Panc1 (cell line): ENCODE measurements at regions not wholly inside any gene's neighbourhood (a gene's known extent, or its start where the extent isn't known, plus 50 kb on each side); places are given as distances from the start of the nearest gene placed in this dataset.

Experiments
- SIN3A ChIP-seq: IDR thresholded peaks from 2 replicates; pipeline ENCODE4 v1.6.1; 2012; ENCODE audit warnings: low read depth, mild to moderate bottlenecking, low read length, moderate library complexity, borderline replicate concordance; ENCODE audit not compliant: insufficient read depth
- TF ChIP-seq, protein P1 (sequence below): fragments of 450-650 bp; IDR thresholded peaks from 2 replicates; pipeline ENCODE4 v1.5.1; 2017; ENCODE audit warnings: mild to moderate bottlenecking
- TF ChIP-seq, protein P2 (sequence below), 2 experiments: IDR thresholded peaks; 2 replicates each; pipeline ENCODE4 v1.6.1; 2011 to 2012; ENCODE audit warnings: low read depth in 2 of 2, control low read depth in 1 of 2, low read length in 1 of 2, mild to moderate bottlenecking in 1 of 2, moderate library complexity in 1 of 2; ENCODE audit not compliant: insufficient read depth in 1 of 2

DNA sequence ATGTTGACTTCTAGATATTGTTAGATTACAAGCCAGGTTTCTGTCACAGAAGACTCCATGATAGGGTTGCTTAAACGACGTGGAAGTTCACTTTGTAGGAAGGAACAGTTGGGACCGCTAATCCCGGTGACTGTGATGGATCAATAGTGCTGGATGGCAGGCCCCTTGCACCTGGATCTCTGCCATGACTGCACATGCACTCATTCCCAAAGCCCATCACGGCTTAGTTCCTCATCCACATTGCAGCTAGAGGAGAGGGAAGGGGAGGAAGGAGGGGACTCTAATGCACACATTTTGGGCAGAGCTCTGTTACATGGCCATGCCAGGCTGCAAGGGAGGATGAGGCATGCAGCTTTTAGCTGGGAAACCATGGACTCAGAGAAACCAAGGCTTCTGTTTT, 773.7 kb upstream of the RAB6C start:
- TF ChIP-seq SIN3A = no peak
- TF ChIP-seq, protein P1, sequence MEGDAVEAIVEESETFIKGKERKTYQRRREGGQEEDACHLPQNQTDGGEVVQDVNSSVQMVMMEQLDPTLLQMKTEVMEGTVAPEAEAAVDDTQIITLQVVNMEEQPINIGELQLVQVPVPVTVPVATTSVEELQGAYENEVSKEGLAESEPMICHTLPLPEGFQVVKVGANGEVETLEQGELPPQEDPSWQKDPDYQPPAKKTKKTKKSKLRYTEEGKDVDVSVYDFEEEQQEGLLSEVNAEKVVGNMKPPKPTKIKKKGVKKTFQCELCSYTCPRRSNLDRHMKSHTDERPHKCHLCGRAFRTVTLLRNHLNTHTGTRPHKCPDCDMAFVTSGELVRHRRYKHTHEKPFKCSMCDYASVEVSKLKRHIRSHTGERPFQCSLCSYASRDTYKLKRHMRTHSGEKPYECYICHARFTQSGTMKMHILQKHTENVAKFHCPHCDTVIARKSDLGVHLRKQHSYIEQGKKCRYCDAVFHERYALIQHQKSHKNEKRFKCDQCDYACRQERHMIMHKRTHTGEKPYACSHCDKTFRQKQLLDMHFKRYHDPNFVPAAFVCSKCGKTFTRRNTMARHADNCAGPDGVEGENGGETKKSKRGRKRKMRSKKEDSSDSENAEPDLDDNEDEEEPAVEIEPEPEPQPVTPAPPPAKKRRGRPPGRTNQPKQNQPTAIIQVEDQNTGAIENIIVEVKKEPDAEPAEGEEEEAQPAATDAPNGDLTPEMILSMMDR = no peak
- TF ChIP-seq, protein P2, sequence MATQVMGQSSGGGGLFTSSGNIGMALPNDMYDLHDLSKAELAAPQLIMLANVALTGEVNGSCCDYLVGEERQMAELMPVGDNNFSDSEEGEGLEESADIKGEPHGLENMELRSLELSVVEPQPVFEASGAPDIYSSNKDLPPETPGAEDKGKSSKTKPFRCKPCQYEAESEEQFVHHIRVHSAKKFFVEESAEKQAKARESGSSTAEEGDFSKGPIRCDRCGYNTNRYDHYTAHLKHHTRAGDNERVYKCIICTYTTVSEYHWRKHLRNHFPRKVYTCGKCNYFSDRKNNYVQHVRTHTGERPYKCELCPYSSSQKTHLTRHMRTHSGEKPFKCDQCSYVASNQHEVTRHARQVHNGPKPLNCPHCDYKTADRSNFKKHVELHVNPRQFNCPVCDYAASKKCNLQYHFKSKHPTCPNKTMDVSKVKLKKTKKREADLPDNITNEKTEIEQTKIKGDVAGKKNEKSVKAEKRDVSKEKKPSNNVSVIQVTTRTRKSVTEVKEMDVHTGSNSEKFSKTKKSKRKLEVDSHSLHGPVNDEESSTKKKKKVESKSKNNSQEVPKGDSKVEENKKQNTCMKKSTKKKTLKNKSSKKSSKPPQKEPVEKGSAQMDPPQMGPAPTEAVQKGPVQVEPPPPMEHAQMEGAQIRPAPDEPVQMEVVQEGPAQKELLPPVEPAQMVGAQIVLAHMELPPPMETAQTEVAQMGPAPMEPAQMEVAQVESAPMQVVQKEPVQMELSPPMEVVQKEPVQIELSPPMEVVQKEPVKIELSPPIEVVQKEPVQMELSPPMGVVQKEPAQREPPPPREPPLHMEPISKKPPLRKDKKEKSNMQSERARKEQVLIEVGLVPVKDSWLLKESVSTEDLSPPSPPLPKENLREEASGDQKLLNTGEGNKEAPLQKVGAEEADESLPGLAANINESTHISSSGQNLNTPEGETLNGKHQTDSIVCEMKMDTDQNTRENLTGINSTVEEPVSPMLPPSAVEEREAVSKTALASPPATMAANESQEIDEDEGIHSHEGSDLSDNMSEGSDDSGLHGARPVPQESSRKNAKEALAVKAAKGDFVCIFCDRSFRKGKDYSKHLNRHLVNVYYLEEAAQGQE (IDR thresholded peaks at IDR 0.05; ENCODE audit: insufficient read depth in 1 of 2, low read depth in 2 of 2, low read length in 1 of 2) = no peak
